ENCODE measurements at regions not wholly inside any gene's neighbourhood (a gene's known extent, or its start where the extent isn't known, plus 50 kb on each side); places are given as distances from the start of the nearest gene placed in this dataset.

DNA sequence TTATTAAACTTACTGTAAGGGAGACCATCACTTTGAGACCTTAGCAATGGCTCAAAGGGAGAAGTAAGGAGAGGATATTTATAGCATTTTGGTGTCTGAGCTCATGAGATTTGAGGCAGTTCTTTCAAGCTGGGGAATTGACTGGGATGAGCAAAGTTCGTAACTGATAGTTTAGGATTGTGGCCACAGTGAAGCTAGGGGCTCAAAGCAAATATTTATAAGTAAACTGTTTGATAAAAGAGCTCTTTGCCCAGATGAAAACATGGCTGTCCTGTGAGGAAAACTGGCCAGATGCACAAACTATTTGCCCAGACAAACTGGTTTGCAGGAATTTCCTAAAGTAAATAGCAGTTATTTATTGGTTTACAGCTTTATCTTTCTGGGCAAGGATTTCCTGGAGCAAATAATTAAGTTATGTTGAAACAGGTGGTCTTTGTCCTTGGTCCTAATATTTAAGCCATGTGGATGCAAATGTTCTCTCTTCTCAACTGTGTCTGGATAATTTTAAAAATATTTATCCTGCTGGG is 59.7 kb upstream of the TMTC4 start (continued):
- TF ChIP-seq PRDM15 (CRISPR knock-in tag; IDR thresholded peaks at IDR 0.05), result no peak
- peak; percentile 60; the same call in 1 of the 2 replicates for TF ChIP-seq REPIN1 (CRISPR knock-in tag; IDR thresholded peaks at IDR 0.05; ENCODE audit: borderline replicate concordance, low read depth)
- TF ChIP-seq, protein P1, sequence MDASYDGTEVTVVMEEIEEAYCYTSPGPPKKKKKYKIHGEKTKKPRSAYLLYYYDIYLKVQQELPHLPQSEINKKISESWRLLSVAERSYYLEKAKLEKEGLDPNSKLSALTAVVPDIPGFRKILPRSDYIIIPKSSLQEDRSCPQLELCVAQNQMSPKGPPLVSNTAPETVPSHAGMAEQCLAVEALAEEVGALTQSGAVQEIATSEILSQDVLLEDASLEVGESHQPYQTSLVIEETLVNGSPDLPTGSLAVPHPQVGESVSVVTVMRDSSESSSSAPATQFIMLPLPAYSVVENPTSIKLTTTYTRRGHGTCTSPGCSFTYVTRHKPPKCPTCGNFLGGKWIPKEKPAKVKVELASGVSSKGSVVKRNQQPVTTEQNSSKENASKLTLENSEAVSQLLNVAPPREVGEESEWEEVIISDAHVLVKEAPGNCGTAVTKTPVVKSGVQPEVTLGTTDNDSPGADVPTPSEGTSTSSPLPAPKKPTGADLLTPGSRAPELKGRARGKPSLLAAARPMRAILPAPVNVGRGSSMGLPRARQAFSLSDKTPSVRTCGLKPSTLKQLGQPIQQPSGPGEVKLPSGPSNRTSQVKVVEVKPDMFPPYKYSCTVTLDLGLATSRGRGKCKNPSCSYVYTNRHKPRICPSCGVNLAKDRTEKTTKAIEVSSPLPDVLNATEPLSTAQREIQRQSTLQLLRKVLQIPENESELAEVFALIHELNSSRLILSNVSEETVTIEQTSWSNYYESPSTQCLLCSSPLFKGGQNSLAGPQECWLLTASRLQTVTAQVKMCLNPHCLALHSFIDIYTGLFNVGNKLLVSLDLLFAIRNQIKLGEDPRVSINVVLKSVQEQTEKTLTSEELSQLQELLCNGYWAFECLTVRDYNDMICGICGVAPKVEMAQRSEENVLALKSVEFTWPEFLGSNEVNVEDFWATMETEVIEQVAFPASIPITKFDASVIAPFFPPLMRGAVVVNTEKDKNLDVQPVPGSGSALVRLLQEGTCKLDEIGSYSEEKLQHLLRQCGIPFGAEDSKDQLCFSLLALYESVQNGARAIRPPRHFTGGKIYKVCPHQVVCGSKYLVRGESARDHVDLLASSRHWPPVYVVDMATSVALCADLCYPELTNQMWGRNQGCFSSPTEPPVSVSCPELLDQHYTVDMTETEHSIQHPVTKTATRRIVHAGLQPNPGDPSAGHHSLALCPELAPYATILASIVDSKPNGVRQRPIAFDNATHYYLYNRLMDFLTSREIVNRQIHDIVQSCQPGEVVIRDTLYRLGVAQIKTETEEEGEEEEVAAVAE (CRISPR knock-in tag; IDR thresholded peaks at IDR 0.05; ENCODE audit: borderline replicate concordance), result no peak
- no peak for TF ChIP-seq POLR2A (IDR thresholded peaks at IDR 0.05; ENCODE audit: insufficient read depth in 1 of 2, low read depth in 2 of 2, low read length in 2 of 2)
- TF ChIP-seq FOXK1 (CRISPR knock-in tag; IDR thresholded peaks at IDR 0.05; ENCODE audit: borderline replicate concordance, low read depth), result peak; percentile 91
- TF ChIP-seq MAFK (conservative IDR thresholded peaks at IDR 0.05 in 1 of 2, IDR thresholded peaks at IDR 0.05 in 1 of 2; ENCODE audit: low read length in 2 of 2), result 0 out of 4 replicates have a peak, but pooled peaks of 1 of the 2 experiments have one; percentile 11
- TF ChIP-seq DNMT1 (CRISPR knock-in tag; IDR thresholded peaks at IDR 0.05), result no peak
- TF ChIP-seq NFIC (IDR thresholded peaks at IDR 0.05; ENCODE audit: low read length), result peak; percentile 97
- TF ChIP-seq, protein P2, sequence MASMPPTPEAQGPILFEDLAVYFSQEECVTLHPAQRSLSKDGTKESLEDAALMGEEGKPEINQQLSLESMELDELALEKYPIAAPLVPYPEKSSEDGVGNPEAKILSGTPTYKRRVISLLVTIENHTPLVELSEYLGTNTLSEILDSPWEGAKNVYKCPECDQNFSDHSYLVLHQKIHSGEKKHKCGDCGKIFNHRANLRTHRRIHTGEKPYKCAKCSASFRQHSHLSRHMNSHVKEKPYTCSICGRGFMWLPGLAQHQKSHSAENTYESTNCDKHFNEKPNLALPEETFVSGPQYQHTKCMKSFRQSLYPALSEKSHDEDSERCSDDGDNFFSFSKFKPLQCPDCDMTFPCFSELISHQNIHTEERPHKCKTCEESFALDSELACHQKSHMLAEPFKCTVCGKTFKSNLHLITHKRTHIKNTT (CRISPR knock-in tag; IDR thresholded peaks at IDR 0.05), result no peak
- no peak for TF ChIP-seq TRIM24 (CRISPR knock-in tag; IDR thresholded peaks at IDR 0.05)
- TF ChIP-seq SMYD3 (CRISPR knock-in tag; IDR thresholded peaks at IDR 0.05), result peak; percentile 79; the same call in 1 of the 2 replicates
- no peak for TF ChIP-seq TOE1 (CRISPR knock-in tag; IDR thresholded peaks at IDR 0.05)
- no peak for TF ChIP-seq MIER2 (CRISPR knock-in tag; IDR thresholded peaks at IDR 0.05)
- TF ChIP-seq ZFP82 (CRISPR knock-in tag; IDR thresholded peaks at IDR 0.05; ENCODE audit: borderline replicate concordance), result no peak
- peak; percentile 43; the same call in 1 of the 2 replicates for TF ChIP-seq DMAP1 (CRISPR knock-in tag; IDR thresholded peaks at IDR 0.05)
- no peak for TF ChIP-seq ZNF333 (CRISPR knock-in tag; IDR thresholded peaks at IDR 0.05; ENCODE audit: borderline replicate concordance)
- TF ChIP-seq, protein P3, sequence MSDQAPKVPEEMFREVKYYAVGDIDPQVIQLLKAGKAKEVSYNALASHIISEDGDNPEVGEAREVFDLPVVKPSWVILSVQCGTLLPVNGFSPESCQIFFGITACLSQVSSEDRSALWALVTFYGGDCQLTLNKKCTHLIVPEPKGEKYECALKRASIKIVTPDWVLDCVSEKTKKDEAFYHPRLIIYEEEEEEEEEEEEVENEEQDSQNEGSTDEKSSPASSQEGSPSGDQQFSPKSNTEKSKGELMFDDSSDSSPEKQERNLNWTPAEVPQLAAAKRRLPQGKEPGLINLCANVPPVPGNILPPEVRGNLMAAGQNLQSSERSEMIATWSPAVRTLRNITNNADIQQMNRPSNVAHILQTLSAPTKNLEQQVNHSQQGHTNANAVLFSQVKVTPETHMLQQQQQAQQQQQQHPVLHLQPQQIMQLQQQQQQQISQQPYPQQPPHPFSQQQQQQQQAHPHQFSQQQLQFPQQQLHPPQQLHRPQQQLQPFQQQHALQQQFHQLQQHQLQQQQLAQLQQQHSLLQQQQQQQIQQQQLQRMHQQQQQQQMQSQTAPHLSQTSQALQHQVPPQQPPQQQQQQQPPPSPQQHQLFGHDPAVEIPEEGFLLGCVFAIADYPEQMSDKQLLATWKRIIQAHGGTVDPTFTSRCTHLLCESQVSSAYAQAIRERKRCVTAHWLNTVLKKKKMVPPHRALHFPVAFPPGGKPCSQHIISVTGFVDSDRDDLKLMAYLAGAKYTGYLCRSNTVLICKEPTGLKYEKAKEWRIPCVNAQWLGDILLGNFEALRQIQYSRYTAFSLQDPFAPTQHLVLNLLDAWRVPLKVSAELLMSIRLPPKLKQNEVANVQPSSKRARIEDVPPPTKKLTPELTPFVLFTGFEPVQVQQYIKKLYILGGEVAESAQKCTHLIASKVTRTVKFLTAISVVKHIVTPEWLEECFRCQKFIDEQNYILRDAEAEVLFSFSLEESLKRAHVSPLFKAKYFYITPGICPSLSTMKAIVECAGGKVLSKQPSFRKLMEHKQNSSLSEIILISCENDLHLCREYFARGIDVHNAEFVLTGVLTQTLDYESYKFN (CRISPR knock-in tag; conservative IDR thresholded peaks at IDR 0.05), result peak; percentile 99
- TF ChIP-seq, protein P4, sequence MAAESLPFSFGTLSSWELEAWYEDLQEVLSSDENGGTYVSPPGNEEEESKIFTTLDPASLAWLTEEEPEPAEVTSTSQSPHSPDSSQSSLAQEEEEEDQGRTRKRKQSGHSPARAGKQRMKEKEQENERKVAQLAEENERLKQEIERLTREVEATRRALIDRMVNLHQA (CRISPR knock-in tag; IDR thresholded peaks at IDR 0.05), result no peak
